ENCODE measurements at regions not wholly inside any gene's neighbourhood (a gene's known extent, or its start where the extent isn't known, plus 50 kb on each side); places are given as distances from the start of the nearest gene placed in this dataset.

DNA sequence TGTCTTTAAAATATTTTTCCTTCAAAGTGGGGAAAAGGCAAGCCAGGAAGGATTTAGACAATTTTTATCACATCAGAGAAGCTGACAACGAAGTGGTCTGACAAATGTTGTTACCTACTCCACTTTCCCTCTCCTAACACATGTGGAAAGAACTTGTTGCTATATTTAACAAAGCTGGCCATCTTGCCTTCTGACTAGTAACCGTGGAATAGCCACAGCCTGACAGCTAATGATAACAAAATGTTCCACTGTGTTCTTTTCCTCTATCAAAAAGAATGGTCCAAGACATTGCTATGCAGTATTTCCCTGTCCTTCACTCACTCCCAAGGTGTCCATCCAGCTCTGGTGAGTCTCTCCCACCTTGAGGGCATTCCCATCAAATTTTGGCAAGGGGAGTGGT is 481.4 kb upstream of the THBS1 start:
- no peaks in the 10 kb centered on the region for H3K36me3 ChIP-seq
- DNase-seq (no peak), ATAC-seq (peak; percentile 49 to 80)
- peak overlapping the region in 2 of 4 donors; percentile 22 to 58 for H3K27ac ChIP-seq
- in situ Hi-C loops (cut with MboI; ENCODE audit: low sequenced_read_pairs in 4 of 4) (no loop called here), intact Hi-C loops (cut with DNase I; ENCODE audit: low total_unique reads) (no loop called here)
- TF ChIP-seq, protein P1, sequence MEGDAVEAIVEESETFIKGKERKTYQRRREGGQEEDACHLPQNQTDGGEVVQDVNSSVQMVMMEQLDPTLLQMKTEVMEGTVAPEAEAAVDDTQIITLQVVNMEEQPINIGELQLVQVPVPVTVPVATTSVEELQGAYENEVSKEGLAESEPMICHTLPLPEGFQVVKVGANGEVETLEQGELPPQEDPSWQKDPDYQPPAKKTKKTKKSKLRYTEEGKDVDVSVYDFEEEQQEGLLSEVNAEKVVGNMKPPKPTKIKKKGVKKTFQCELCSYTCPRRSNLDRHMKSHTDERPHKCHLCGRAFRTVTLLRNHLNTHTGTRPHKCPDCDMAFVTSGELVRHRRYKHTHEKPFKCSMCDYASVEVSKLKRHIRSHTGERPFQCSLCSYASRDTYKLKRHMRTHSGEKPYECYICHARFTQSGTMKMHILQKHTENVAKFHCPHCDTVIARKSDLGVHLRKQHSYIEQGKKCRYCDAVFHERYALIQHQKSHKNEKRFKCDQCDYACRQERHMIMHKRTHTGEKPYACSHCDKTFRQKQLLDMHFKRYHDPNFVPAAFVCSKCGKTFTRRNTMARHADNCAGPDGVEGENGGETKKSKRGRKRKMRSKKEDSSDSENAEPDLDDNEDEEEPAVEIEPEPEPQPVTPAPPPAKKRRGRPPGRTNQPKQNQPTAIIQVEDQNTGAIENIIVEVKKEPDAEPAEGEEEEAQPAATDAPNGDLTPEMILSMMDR (IDR thresholded peaks at IDR 0.05 in 4 of 5, conservative IDR thresholded peaks at IDR 0.05 in 1 of 5): no peak
- no peak for TF ChIP-seq POLR2A (IDR thresholded peaks at IDR 0.05)
- H3K4me3 ChIP-seq: no peak overlapping the region
- H3K27me3 ChIP-seq: no peaks in the 10 kb centered on the region
- H3K4me1 ChIP-seq: peaks cover 0 to 10% of the 10 kb centered on the region in 2 donors
- H3K9me3 ChIP-seq: no peaks in the 10 kb centered on the region

DNA sequence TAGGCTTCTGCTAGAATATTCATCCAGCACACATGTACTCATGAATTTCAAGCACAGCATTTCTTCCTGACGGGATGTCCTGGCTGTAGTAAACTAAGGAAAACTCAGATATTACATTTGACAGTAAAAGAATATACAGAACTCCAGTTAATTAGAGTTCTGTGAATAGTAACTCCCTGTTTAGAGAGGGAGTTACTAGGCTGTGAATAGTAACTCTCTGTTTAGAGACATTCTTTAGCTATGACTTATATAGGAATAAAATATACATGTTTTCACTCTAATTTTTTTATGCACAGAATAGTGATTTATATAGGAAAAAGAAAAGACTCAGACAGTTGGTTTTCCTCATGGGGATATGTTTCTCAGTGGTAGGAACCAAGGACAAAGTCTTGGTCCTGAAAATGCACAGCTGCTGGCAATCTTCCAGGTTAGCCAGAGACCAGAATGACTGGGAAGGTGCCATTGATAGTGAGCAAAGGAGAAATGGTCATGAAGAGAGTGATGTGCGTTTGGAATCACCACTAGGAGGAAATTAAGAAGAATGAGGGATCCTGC is 480.7 kb upstream of the THBS1 start:
- Histone ChIP-seq H3K9me3 (no peaks in the 10 kb centered on the region), H3K27ac (peak overlapping the region in 1 of 4 donors; percentile 58), H3K4me1 (peaks cover 0 to 10% of the 10 kb centered on the region in 2 donors), H3K36me3 (no peaks in the 10 kb centered on the region), H3K4me3 (no peak overlapping the region), H3K27me3 (no peaks in the 10 kb centered on the region)
- ATAC-seq: no peak
- no peak for DNase-seq
- intact Hi-C loops (cut with DNase I; ENCODE audit: low total_unique reads): no loop called here
- in situ Hi-C loops (cut with MboI; ENCODE audit: low sequenced_read_pairs in 4 of 4): no loop called here
- TF ChIP-seq POLR2A (IDR thresholded peaks at IDR 0.05): no peak
- TF ChIP-seq, protein P1 (IDR thresholded peaks at IDR 0.05 in 4 of 5, conservative IDR thresholded peaks at IDR 0.05 in 1 of 5): no peak

DNA sequence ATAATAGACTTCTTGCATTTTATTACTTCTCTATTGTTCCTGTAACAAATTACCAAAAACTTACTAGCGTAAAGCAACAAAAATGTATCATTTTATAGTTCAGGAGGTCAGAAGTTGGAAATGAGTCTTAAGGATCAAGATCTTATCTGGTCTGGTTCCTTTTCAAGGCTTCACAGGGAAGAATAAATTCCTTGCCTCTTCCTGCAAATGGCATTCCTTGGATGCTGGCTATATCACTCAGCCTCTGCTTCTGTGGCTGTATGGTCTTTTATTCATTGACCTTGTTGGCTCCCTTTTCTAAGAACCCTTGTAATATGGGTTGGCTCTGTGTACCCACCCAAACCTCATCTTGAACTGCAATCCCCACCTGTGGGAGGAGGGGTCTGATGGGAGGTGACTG is 478.4 kb upstream of the THBS1 start:
- intact Hi-C loops (cut with DNase I; ENCODE audit: low total_unique reads) (no loop called here), in situ Hi-C loops (cut with MboI; ENCODE audit: low sequenced_read_pairs in 4 of 4) (no loop called here)
- Histone ChIP-seq H3K36me3 (no peaks in the 10 kb centered on the region), H3K4me3 (no peak overlapping the region), H3K27ac (no peak overlapping the region), H3K9me3 (no peaks in the 10 kb centered on the region), H3K27me3 (no peaks in the 10 kb centered on the region), H3K4me1 (peaks cover 0 to 10% of the 10 kb centered on the region in 2 donors)
- TF ChIP-seq, protein P1 (IDR thresholded peaks at IDR 0.05 in 4 of 5, conservative IDR thresholded peaks at IDR 0.05 in 1 of 5): no peak
- no peak for TF ChIP-seq POLR2A (IDR thresholded peaks at IDR 0.05)
- no peak for DNase-seq
- no peak for ATAC-seq

DNA sequence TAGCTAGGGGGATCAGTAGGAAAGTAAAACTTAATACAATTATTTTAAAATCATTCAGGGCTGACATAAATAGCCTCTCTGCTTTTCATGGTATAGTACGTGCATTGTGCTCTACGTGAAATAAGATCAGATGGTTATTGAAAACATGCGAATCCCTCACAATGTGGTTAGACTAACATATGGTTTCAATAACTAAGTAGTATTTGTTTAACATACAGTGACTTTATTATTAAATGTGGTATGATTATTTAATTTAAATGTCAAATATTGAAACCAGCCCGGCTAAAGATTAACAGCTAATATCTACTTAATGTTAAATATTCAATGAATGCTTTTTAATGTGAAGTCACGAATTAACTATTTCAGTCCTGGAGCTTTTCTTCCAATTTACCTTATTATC is 473.9 kb upstream of the THBS1 start:
- TF ChIP-seq POLR2A (IDR thresholded peaks at IDR 0.05): no peak
- TF ChIP-seq, protein P1 (IDR thresholded peaks at IDR 0.05 in 4 of 5, conservative IDR thresholded peaks at IDR 0.05 in 1 of 5): no peak
- H3K36me3 ChIP-seq: no peaks in the 10 kb centered on the region
- H3K27ac ChIP-seq: no peak overlapping the region
- H3K27me3 ChIP-seq: no peaks in the 10 kb centered on the region
- H3K9me3 ChIP-seq: no peaks in the 10 kb centered on the region
- ATAC-seq (no peak), DNase-seq (no peak)
- no peak overlapping the region for H3K4me3 ChIP-seq
- in situ Hi-C loops (cut with MboI; ENCODE audit: low sequenced_read_pairs in 4 of 4) (no loop called here), intact Hi-C loops (cut with DNase I; ENCODE audit: low total_unique reads) (no loop called here)
- H3K4me1 ChIP-seq: no peaks in the 10 kb centered on the region

DNA sequence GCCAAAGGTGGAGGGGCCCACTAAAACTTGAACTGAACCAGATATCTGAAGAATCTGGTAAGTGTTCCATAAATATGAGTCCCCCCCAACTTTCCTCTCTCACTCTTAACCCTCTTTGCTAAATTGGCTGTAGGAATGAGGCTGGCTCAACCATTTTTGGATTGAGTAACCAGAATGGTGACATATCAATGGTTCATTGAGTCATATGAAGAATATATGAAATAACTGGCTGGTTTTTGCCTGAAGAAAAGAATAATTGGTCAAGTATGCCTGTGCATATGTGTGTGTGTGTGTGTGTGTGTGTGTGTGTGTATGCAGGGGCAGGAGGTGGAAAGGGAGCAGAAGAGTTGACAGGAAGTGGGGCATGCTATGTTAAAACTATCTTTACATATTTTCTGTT is 472.9 kb upstream of the THBS1 start:
- in situ Hi-C loops (cut with MboI; ENCODE audit: low sequenced_read_pairs in 4 of 4): no loop called here
- Histone ChIP-seq H3K27me3 (no peaks in the 10 kb centered on the region), H3K36me3 (no peaks in the 10 kb centered on the region), H3K4me1 (no peaks in the 10 kb centered on the region), H3K9me3 (no peaks in the 10 kb centered on the region), H3K27ac (no peak overlapping the region), H3K4me3 (no peak overlapping the region)
- no peak for TF ChIP-seq POLR2A (IDR thresholded peaks at IDR 0.05)
- DNase-seq (no peak), ATAC-seq (no peak)
- intact Hi-C loops (cut with DNase I; ENCODE audit: low total_unique reads): no loop called here
